SJSA1 (cell line): ENCODE measurements at regions not wholly inside any gene's neighbourhood (a gene's known extent, or its start where the extent isn't known, plus 50 kb on each side); places are given as distances from the start of the nearest gene placed in this dataset.

Experiments
- DNase-seq, 2 experiments: peaks; one replicate each; pipeline ENCODE4 v3.0.0-alpha.2; 2015 to 2020; ENCODE audit warnings: low spot score in 2 of 2, low read depth in 1 of 2
- H3K27ac ChIP-seq: fragments of 250-450 bp; sonication (Bioruptor Pico); 2 replicates; pipeline ENCODE4 v1.5.1; 2020; ENCODE audit warnings: mild to moderate bottlenecking, moderate library complexity
- H3K27me3 ChIP-seq: fragments of 250-450 bp; sonication (Bioruptor Pico); replicated peaks from 2 replicates; pipeline ENCODE4 v1.5.1; 2020; ENCODE audit warnings: mild to moderate bottlenecking, moderate library complexity
- H3K36me3 ChIP-seq: fragments of 250-450 bp; sonication (Bioruptor Pico); 2 replicates; pipeline ENCODE4 v1.5.1; 2020; ENCODE audit warnings: mild to moderate bottlenecking
- H3K4me1 ChIP-seq: fragments of 250-450 bp; sonication (Bioruptor Pico); replicated peaks from 2 replicates; pipeline ENCODE4 v1.6.1; 2021; ENCODE audit warnings: mild to moderate bottlenecking
- H3K4me3 ChIP-seq: fragments of 250-450 bp; sonication (Bioruptor Pico); 2 replicates; pipeline ENCODE4 v1.5.1; 2020; ENCODE audit warnings: mild to moderate bottlenecking
- H3K9me3 ChIP-seq: fragments of 250-450 bp; sonication (Bioruptor Pico); replicated peaks from 2 replicates; pipeline ENCODE4 v1.5.1; 2020; ENCODE audit warnings: mild to moderate bottlenecking

DNA sequence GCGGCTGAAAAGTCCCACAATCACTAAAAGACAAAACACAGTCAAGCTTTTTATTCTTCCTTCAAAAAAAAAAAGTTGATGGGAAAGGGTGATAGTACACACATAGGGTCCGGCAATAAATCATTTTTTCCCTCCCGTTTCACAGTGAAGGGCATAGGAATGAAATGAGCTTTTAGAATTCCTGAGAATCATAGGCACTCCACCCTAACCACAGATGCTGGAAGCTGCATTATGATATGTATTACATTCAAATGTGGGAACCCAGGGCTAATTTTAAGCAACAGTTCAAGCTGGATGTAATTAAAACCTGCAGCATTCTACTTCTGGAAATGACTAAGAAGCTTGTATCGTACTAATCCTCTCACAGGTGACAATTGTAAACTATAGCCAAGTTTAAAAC, 75.7 kb upstream of the KCNJ15 start:
- no peak overlapping the region for H3K27ac ChIP-seq
- DNase-seq: no peak
- H3K4me3 ChIP-seq: no peak overlapping the region
- H3K27me3 ChIP-seq: no peaks in the 10 kb centered on the region
- no peaks in the 10 kb centered on the region for H3K9me3 ChIP-seq
- no peaks in the 10 kb centered on the region for H3K36me3 ChIP-seq
- no peaks in the 10 kb centered on the region for H3K4me1 ChIP-seq

DNA sequence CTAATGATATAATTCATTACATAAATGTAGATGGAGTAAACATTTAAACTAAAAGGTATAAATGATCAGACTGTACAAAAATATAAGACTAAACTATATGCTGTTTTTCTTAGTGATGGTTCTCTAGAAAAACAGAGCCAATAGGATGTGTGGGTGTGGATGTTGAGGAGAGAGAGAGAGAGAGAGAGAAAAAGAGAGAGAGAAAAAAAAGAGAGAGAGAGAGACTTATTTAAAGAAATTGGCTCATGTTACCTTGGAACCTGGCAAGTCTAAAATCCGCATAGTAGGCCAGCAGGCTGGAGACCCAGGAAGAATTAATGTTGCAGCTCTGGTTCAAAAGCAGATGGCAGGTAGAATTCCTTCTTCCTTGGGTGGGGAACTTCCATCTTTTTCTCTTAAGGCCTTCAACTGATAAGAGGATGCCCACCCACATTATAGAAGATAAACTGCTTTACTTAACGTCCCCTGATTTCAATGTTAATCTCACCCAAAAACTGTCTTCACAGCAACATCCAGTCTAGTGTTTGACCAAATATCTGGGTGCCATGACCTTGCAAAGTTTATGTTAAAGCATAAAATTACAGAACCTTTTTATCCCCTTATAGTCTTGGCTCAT, 74.3 kb upstream of the KCNJ15 start:
- Histone ChIP-seq H3K9me3 (no peaks in the 10 kb centered on the region), H3K36me3 (no peaks in the 10 kb centered on the region), H3K27me3 (no peaks in the 10 kb centered on the region), H3K4me1 (no peaks in the 10 kb centered on the region), H3K4me3 (no peak overlapping the region), H3K27ac (no peak overlapping the region)
- no peak for DNase-seq

DNA sequence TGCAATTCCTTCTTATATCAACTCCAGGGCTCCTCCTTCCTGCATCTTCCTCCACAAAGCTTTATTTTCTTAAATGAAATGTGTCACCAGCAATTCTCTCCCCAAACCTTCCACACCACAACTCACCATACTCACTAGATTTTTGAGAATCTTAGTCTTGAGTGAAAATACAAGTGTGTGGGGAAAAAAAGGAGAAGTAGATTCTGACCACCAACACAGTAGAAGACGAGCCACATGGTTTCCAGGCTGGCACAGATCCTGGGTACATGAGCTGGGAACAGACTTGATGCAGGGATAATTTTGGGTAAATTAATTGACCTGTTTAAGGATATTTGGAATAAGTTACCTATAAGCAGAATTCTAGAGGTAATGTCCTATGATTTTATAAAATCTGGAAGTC, 72.8 kb upstream of the KCNJ15 start:
- Histone ChIP-seq H3K36me3 (no peaks in the 10 kb centered on the region), H3K4me3 (no peak overlapping the region), H3K27me3 (no peaks in the 10 kb centered on the region), H3K4me1 (no peaks in the 10 kb centered on the region), H3K9me3 (no peaks in the 10 kb centered on the region), H3K27ac (no peak overlapping the region)
- DNase-seq: no peak

DNA sequence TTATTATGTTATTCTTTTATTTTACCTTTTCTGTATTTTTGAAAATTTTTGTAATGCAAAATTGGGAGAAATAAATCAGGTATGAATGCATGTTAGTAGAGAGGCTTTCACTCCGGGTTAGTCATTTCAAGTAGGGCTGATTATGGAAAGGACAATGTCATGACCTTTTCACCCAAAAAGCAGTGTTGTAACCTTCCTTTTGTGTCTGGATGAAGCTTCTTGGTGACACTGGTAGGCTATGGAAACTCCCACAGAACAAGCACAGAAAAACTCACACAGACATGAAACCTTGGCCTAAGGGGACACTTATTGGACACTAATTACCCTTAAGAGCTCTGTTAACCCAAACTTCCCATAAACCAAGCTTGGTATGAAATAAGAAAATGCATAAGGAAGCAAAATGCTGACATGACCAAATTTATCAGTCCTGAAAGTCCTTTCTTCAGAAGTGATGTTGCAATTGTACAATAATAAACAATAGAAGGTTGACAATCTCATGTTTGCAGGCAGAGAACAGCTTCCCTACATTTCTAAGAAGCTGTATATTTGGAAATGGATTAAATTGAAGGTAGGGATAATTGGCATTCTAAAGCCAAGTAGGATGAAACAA, 70.0 kb upstream of the KCNJ15 start:
- Histone ChIP-seq H3K4me3 (no peak overlapping the region), H3K9me3 (no peaks in the 10 kb centered on the region), H3K27ac (no peak overlapping the region), H3K36me3 (no peaks in the 10 kb centered on the region), H3K27me3 (no peaks in the 10 kb centered on the region), H3K4me1 (no peaks in the 10 kb centered on the region)
- DNase-seq: no peak

DNA sequence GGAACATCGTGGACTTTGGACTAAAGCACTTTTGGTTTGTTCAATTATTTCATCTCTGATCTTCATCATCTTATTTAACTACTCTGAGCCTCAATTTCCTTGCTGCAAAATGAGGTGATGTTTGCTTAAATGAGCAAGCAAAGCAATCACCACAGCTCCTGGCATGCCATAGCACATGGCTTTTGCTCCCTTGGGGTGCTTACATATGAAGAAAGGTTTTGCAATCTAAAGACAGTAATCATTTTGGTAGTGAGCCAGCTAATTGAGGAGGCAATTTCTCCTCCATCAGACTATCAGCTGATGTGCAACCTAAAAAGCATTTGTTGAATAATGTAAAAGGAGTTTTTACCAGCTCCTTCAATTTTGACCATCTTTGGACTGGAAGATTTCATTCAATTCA, 68.8 kb upstream of the KCNJ15 start:
- H3K4me3 ChIP-seq: no peak overlapping the region
- no peak overlapping the region for H3K27ac ChIP-seq
- no peak for DNase-seq
- H3K27me3 ChIP-seq: no peaks in the 10 kb centered on the region
- no peaks in the 10 kb centered on the region for H3K4me1 ChIP-seq
- H3K36me3 ChIP-seq: no peaks in the 10 kb centered on the region
- no peaks in the 10 kb centered on the region for H3K9me3 ChIP-seq

DNA sequence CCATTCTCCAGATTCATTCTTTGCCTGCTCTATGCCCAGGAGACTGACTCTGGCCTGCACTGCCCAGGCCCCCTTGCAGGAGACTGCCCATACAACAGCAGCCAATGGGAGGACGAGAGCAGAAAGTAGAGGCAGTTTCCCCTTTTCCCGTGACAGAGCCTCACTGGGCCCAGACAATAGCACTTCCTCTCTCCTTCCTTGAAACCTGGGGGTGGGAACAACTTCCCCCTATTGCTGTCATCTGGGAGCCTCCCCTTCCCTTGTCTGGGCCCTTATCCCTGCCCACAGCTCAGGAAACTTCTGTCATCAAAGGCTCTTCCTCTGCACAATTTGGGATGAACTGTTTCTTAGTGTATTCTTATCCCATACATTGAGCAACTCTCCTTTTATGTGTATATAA, 60.8 kb upstream of the KCNJ15 start:
- Histone ChIP-seq H3K27ac (no peak overlapping the region), H3K27me3 (no peaks in the 10 kb centered on the region), H3K4me3 (no peak overlapping the region), H3K9me3 (no peaks in the 10 kb centered on the region; the same call in 1 of the 2 replicates), H3K4me1 (no peaks in the 10 kb centered on the region), H3K36me3 (no peaks in the 10 kb centered on the region)
- no peak for DNase-seq

DNA sequence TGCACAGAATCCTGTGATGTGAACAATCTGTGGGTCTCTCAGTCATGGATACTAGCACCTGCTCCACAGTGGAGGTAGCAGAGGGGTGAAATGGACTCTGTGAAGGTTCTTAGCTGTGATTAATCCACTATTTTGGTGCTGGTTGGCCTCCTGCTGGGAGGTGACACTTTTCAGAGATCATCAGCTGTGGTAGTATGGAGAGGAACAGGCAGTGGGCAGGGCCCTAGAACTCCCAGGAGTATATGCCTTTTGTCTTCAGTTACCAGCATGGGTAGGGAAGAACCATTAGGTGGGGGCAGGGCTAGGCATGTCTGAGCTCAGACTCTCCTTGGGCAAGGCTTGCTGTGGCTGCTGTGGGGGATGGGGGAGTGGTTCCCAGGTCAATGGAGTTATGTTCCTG, 54.0 kb upstream of the KCNJ15 start:
- no peak for DNase-seq

DNA sequence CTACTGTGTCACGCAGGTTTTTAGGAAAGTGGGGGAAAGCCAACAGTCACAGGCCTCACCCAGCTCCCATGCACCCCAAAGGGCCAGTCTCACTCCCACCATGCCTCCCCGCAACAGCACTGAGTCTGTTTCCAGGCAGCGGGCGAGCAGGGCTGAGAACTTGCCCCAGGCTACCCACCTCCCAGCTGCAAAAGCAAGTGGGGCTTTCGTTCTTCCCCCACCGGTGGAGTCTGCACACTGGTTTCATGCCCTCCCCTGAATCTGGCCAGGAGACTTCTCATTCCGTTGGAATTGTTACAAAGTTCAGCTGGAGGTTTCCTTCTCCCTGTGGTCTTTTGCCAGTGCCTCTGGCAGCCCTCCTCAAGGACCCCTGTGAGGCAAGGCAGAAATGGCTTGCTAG, 53.6 kb upstream of the KCNJ15 start:
- H3K27me3 ChIP-seq: no peaks in the 10 kb centered on the region
- no peaks in the 10 kb centered on the region for H3K36me3 ChIP-seq
- no peak for DNase-seq
- H3K4me1 ChIP-seq: no peaks in the 10 kb centered on the region
- no peak overlapping the region for H3K27ac ChIP-seq
- no peak overlapping the region for H3K4me3 ChIP-seq
- no peaks in the 10 kb centered on the region for H3K9me3 ChIP-seq

More for the DNA sequence above, 54.0 kb upstream of the KCNJ15 start:
- Histone ChIP-seq H3K27me3 (no peaks in the 10 kb centered on the region), H3K27ac (no peak overlapping the region), H3K4me3 (no peak overlapping the region), H3K9me3 (no peaks in the 10 kb centered on the region), H3K4me1 (no peaks in the 10 kb centered on the region), H3K36me3 (no peaks in the 10 kb centered on the region)

DNA sequence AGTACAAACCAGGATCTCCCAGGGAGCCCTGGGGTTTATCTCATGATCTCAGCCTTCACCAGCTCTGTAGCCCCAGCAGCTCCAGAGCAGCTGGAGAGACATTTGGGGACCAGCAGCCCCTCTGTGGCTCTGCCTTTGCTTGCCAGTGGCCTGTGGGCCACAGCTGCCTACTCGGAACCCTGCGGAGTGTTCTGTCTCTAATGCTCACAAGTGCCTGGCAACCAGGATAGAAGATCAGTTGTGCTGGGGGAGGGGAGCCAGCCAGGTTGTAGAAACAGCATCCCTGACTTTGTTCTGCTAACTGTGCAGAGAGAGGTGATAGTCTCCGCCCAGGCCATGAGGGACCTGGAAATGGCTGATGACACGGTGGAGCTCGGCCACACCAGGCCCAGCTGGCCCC, 50.9 kb upstream of the KCNJ15 start:
- Histone ChIP-seq H3K4me3 (no peak overlapping the region), H3K9me3 (peaks cover 4% of the 10 kb centered on the region; the same call in 1 of the 2 replicates), H3K36me3 (no peaks in the 10 kb centered on the region), H3K4me1 (no peaks in the 10 kb centered on the region), H3K27ac (no peak overlapping the region), H3K27me3 (no peaks in the 10 kb centered on the region)
- DNase-seq: no peak

DNA sequence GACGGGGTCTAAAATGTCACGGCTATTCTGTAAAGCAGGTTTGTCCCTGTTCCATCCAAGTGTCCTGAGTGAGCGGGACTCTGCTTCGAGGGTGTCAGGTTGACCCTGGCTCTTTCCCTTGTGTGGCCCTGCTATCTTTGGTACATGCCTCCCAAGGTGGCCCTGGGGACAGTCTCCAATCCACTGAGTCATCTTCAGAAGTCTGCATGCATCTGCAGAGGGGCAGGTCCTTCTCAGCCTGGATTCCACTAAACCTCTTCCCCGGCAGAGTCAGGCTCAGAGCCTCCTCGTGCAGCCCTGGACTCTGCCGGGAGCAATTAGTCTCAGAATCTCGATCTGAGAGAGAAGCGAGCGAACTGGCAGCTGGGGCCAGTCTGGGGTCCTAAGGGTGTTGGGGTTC, 50.1 kb upstream of the KCNJ15 start:
- no peaks in the 10 kb centered on the region for H3K36me3 ChIP-seq
- H3K27me3 ChIP-seq: no peaks in the 10 kb centered on the region
- H3K9me3 ChIP-seq: peaks cover 4% of the 10 kb centered on the region; the same call in 1 of the 2 replicates
- H3K4me3 ChIP-seq: no peak overlapping the region
- no peak for DNase-seq
- no peak overlapping the region for H3K27ac ChIP-seq
- no peaks in the 10 kb centered on the region for H3K4me1 ChIP-seq
